ENCODE measurements at regions not wholly inside any gene's neighbourhood (a gene's known extent, or its start where the extent isn't known, plus 50 kb on each side); places are given as distances from the start of the nearest gene placed in this dataset.

GRCh38 chr17:34006126-34006525 lies 249.0 kb upstream of the CCL2 start:
- TF ChIP-seq CTCF (conservative IDR thresholded peaks at IDR 0.05; ENCODE audit: low read depth, low read length) (no peak), POLR2A (IDR thresholded peaks at IDR 0.05; ENCODE audit: low read depth, low read length) (no peak), SMC3 (IDR thresholded peaks at IDR 0.05; ENCODE audit: low read depth, low read length) (no peak), USF2 (IDR thresholded peaks at IDR 0.05; ENCODE audit: low read depth, low read length) (no peak), RAD21 (IDR thresholded peaks at IDR 0.05; ENCODE audit: low read length) (no peak), FOS (IDR thresholded peaks at IDR 0.05; ENCODE audit: low read depth, low read length) (no peak), NFE2L2 (IDR thresholded peaks at IDR 0.05; ENCODE audit: low read depth, low read length) (no peak), MAFK (IDR thresholded peaks at IDR 0.05; ENCODE audit: low read depth, low read length) (no peak), RFX5 (IDR thresholded peaks at IDR 0.05; ENCODE audit: low read depth, low read length) (no peak), BHLHE40 (IDR thresholded peaks at IDR 0.05; ENCODE audit: low read depth, low read length) (no peak), ELK1 (IDR thresholded peaks at IDR 0.05; ENCODE audit: borderline replicate concordance, low read depth, low read length) (no peak), CEBPB (IDR thresholded peaks at IDR 0.05; ENCODE audit: low read depth, low read length) (no peak), RCOR1 (IDR thresholded peaks at IDR 0.05; ENCODE audit: insufficient replicate concordance, low read length) (no peak), MXI1 (IDR thresholded peaks at IDR 0.05; ENCODE audit: borderline replicate concordance, low read depth, low read length) (no peak)

Measured in IMR-90 (cell line).